ENCODE measurements at regions not wholly inside any gene's neighbourhood (a gene's known extent, or its start where the extent isn't known, plus 50 kb on each side); places are given as distances from the start of the nearest gene placed in this dataset.

DNA sequence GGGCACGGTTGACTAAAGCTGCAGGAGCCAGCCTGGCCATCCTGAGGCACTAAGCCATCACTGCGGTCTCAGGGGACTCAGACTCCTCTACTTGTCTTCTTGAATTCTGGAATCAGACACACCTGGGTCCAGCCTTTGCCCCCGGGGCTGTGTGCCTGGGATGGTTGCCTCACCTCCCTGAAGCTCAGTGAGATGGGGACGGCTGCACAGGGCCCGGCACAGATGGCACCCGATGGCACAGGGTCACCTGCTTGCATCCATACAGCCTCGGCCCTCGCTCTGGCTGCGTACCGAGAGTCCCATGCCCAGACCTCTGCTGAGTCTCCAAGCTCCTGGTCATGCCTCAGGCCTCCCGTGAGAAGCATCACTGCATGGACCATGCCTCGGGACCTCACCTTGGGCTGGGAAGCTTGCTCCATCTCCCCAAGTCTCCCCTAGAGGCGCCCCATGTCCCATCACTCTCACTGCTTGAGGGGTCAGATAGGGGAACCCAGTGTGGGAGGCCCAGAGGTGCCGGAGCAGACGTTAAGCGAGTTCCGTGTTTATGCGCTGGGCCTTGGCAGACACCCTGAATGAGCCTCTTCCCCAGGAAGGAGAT lies 316.3 kb downstream of the SEC14L1 start:
- TF ChIP-seq, protein P1, sequence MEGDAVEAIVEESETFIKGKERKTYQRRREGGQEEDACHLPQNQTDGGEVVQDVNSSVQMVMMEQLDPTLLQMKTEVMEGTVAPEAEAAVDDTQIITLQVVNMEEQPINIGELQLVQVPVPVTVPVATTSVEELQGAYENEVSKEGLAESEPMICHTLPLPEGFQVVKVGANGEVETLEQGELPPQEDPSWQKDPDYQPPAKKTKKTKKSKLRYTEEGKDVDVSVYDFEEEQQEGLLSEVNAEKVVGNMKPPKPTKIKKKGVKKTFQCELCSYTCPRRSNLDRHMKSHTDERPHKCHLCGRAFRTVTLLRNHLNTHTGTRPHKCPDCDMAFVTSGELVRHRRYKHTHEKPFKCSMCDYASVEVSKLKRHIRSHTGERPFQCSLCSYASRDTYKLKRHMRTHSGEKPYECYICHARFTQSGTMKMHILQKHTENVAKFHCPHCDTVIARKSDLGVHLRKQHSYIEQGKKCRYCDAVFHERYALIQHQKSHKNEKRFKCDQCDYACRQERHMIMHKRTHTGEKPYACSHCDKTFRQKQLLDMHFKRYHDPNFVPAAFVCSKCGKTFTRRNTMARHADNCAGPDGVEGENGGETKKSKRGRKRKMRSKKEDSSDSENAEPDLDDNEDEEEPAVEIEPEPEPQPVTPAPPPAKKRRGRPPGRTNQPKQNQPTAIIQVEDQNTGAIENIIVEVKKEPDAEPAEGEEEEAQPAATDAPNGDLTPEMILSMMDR (IDR thresholded peaks at IDR 0.05; ENCODE audit: borderline replicate concordance, control extremely low read depth, extremely low read depth, insufficient read depth, missing control alignments), result peak; percentile 30
- in situ Hi-C loops (cut with MboI; ENCODE audit: low sequenced_read_pairs, unreplicated experiment), result no loop called here

DNA sequence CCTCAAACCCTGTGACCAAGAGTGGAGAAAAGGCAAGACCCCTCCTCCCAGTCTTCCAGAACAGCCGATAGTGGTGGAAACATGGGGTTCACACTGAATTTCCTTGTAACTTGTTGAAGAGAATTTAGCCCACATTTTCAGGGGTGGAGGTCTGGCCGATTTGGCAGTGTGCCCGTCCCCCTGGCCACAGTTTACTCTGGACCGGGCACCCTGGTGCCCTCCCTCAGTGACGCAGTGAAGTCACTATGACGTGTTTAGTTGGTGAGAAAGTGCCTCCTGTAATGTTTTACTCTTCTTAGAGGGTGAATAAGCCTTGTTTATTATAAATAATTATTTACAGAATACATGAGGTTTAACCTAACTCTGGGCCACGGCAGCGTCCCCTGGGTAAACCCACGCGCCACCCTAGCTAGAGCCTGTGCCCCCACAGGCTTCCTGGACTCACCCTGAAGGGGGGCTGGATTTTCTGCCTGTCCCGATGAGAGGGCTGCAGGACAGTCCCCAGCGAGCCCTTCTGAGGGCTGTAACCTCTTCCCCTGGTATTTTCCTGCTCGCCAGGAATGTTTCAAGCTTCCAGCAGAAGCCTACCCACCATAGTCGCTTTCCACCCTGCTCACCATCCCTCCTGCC lies 316.9 kb downstream of the SEC14L1 start:
- no peak for DNase-seq (ENCODE audit: low spot score)
- in situ Hi-C loops (cut with MboI; ENCODE audit: low sequenced_read_pairs, unreplicated experiment), result no loop called here
- TF ChIP-seq, protein P1 (IDR thresholded peaks at IDR 0.05; ENCODE audit: borderline replicate concordance, control extremely low read depth, extremely low read depth, insufficient read depth, missing control alignments), result no peak

More for the DNA sequence above, 316.3 kb downstream of the SEC14L1 start:
- no peak for DNase-seq (ENCODE audit: low spot score)

DNA sequence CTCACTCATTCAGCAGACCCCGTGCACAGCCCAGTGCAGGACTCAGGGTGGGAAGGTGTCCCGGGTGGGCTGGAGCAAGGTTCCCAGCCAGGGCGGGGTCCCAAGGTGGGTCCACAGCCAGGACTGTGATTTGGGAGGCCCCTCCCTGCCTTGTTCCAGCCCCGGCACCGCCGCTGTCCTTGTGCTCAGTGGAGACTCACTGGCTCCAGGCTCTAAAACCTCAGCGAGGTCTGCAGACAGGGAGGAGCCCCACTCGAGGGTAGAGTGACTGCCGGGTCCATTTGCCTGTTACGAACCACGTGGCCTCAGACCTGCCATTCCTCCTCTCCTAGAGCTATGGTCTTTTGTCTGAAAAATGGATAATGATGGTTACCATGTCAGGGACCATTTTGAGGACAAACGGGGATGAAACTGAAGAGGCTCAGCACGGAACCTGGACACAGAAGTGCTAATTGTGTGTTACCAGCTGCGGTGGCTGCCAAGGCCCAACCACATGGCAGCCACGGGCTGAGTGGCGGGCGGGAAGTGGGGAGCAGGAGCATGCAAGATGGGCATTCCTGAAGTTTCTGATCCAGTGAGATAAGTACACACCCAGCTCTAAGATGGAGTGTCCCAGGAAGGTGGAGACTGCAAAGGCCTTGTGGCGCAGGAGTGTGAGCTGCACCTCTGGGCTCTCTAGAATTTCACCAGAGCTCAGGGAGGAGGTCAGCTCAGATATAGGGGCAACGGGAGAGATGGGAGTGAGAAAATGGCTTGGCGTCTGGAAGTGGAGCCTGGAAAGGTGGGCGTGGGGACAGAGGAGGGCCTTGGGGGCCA lies 317.6 kb downstream of the SEC14L1 start:
- in situ Hi-C loops (cut with MboI; ENCODE audit: low sequenced_read_pairs, unreplicated experiment), result no loop called here
- TF ChIP-seq, protein P1 (IDR thresholded peaks at IDR 0.05; ENCODE audit: borderline replicate concordance, control extremely low read depth, extremely low read depth, insufficient read depth, missing control alignments), result no peak
- DNase-seq (ENCODE audit: low spot score), result no peak

DNA sequence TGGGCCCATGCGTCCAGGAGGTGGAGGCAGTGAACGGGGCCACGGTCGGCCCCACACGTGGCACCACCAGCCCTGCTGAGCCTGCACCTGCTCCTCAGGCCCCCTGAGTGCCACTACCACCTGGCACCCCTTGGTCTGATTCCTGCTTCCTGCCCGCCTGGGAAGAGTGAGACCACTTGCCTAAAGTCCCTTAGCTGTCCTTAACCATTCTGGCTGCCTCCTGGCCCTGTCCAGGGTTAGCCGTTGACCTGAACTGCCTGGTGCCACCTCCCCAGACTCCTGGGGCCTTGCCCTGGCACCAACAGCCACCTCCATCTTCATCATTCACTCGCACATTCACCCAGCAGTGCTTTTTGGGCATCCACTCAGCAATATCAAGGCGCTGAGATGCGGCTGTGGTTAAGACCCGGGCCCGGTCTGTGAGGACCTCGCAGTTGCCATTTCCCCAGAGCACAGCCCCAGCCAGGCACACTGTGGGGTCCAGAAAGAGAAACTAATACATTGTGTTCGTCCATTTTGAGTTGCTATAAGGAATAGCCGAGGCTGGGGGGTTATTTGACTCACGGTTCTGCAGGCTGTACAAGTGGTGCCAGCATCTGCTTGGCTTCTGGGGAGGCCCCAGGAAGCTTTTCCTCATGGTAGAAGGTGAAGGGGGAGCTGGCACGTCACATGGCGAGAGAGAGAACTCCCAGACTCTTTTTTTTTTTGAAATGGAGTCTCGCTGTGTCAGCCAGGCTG lies 318.4 kb downstream of the SEC14L1 start:
- TF ChIP-seq, protein P1 (IDR thresholded peaks at IDR 0.05; ENCODE audit: borderline replicate concordance, control extremely low read depth, extremely low read depth, insufficient read depth, missing control alignments), result no peak
- in situ Hi-C loops (cut with MboI; ENCODE audit: low sequenced_read_pairs, unreplicated experiment), result no loop called here
- DNase-seq (ENCODE audit: low spot score), result no peak

DNA sequence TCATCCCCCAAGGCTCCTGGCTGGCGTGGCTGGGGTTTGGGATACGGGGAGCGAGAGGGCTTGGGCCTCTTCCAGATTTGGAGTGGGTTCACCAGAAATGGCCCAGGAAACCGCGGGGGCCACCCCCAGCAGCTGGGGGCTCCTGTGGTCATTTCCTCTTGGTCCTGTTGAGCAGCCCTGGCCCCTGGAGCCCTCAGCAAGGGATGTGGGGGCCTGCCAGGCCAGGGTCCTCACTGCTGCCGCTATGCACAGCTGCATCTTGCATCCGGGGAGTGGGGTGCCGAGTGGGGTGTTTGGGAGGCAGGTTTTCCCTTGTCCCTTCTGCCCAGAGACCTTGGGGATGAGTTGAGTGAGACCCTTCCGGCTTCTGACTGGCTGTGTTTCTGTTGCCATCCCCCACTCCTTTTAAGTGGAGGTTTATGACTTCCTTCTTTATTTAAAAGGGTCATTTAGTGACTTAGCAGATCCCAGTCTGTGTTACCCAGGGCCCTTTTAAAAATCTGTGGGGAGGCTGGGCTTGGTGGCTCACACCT lies 319.8 kb downstream of the SEC14L1 start:
- in situ Hi-C loops (cut with MboI; ENCODE audit: low sequenced_read_pairs, unreplicated experiment), result no loop called here
- TF ChIP-seq, protein P1 (IDR thresholded peaks at IDR 0.05; ENCODE audit: borderline replicate concordance, control extremely low read depth, extremely low read depth, insufficient read depth, missing control alignments), result no peak
- no peak for DNase-seq (ENCODE audit: low spot score)
